GM18499 (cell line): ENCODE measurements at regions not wholly inside any gene's neighbourhood (a gene's known extent, or its start where the extent isn't known, plus 50 kb on each side); places are given as distances from the start of the nearest gene placed in this dataset.
"Not testable (repeated sequence)": the region's sequence is repeated elsewhere in the genome, so short reads cannot be mapped to it uniquely, and the experiment has no call there.

Source experiments
- ATAC-seq: cut with Tn5 transposase; IDR thresholded peaks from one replicate; pipeline ENCODE4 v1.9.1; 2021; ENCODE audit warnings: moderate number of reproducible peaks; ENCODE audit not compliant: insufficient read depth, unreplicated experiment

GRCh38 chrX:136975684-136976470, 57.9 kb downstream of the GPR101 start:
- ATAC-seq, result no peak

- ATAC-seq, result no peak
Observed at GRCh38 chrX:136967966-136968365, 65.8 kb downstream of the GPR101 start.

GRCh38 chrX:136963973-136964372, 69.8 kb downstream of the GPR101 start:
- no peak for ATAC-seq

DNA sequence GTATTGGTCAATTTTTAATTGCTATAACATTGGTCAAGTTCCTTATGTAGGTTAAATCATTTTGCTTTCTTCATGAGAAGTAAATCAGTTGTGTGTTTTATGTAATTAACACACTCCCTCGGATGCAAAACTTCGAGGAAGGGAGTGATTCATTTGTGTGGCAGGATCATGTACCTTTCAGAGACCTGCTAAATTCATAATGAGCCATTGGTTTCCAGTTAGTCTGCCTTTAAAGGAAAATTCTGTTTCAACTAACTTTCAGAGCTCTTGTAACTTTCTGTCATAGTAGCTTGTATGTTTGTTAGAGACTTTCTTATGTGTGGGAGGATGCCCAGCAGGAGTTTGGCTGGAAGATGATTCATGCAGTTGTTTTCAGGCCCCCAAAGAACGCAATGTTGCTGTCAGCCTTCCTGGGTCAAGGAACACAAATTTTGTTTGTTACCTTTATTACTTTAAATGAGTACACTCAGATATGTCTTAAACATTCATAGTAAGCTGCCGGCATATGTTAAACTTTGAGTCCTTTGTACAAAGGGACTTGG, 72.1 kb downstream of the GPR101 start:
- ATAC-seq, result no peak

GRCh38 chrX:136954930-136955329, 74.4 kb upstream of the RBMX start:
- ATAC-seq, result no peak

- peak; percentile 95 for ATAC-seq
Observed at GRCh38 chrX:136953867-136954787, 73.6 kb upstream of the RBMX start.

- no peak for ATAC-seq
Observed at GRCh38 chrX:136950211-136950610, 69.7 kb upstream of the RBMX start.

GRCh38 chrX:136941396-136942337, 61.1 kb upstream of the RBMX start:
- no peak for ATAC-seq

- no peak for ATAC-seq
Observed at GRCh38 chrX:136936183-136936549, 55.6 kb upstream of the RBMX start.

GRCh38 chrX:136935533-136936182, 55.1 kb upstream of the RBMX start:
- ATAC-seq, result not testable (repeated sequence)

DNA sequence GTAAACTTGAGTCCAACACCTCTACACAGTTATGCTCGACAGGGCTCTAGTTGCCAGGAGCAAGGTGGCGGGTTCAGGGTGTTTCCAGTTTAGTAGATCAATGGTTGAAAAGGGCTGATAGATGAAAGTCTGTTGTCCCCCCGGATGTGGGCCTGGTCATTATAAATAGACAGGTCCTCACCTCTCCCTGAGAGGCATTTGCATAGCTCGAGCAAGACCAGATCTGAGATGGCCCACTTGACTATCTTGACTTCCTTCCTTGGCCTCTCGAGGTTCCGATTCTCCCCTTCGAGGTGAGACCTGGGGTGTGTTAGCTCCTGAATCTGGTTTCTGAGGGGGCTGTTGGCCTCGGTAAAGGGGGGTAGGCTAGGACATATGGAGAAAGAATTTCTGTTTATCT, 54.1 kb upstream of the RBMX start:
- not testable (repeated sequence) for ATAC-seq

- ATAC-seq, result no peak
Observed at GRCh38 chrX:136933611-136934145, 53.2 kb upstream of the RBMX start.

DNA sequence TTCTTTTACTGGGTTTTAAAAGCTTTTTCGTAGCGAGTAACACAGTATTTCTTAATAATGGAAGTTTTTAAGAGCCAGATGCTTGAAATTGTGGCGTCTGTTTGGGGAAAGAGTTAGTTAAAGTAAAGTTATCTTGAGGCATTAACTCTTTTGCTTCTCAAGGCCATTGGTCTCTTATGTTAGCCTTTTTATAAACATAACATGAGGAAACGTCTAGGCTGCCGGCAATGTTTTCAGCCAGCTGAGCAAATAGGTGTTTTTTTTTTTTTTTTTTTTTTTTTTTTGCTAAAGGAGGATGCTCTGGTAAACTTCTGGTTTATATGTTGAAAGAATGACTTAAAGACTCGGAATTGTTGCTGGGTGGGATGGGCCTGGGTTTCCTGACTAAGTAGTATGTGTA, 51.1 kb upstream of the RBMX start:
- no peak for ATAC-seq
